ENCODE measurements at regions not wholly inside any gene's neighbourhood (a gene's known extent, or its start where the extent isn't known, plus 50 kb on each side); places are given as distances from the start of the nearest gene placed in this dataset.

DNA sequence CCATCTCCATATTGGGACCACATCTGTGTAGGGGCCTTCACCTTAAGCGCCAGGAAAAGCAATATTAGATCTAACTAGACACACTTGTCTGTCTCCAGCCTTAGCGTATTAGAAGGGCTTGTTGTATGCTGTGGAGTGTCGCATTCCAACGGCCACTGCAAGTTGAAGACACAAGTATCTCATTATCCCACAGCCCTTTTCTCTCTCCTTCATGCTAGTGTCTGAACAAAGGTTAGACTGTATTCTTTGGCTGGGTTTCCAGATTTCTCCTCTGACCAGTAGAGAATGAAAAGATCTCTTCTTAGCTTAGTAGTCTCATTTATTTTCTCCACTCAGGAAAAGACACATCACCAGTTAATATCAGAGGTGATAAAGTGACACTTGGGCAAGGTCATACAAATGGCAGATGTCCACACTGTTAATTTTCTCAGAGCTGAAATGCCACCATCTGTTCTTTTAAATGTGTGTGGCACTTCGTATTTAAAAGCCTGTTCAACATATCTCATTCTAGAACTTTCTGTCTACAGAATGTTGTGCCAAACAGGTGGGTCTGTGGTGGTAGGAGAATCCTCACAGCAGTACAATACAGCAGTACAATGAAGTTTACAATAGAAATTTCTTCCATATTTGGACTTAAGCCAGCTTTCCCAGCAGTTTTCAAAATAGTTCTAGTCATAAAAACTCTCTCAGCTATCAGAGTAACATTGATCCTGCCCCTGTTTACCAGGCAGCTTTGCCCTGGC is 94.0 kb upstream of the ITGA6 start:
- DNase-seq: no peak

DNA sequence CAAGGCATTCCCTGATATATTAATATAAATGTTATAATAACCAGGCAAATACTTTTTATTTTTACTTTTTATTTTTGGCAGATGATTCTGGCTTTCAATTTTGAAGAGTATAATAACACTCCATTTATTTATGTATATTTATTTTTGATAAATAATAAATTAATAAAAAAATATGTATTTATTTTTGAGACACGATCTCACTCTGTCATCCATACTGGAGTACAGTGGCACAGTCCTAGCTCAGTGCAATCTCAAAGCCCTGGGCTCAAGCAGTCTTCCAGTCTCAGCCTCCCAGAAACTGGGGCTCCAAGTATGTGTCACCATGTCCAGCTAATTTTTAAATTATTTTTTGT is 93.4 kb upstream of the ITGA6 start:
- no peak for DNase-seq

DNA sequence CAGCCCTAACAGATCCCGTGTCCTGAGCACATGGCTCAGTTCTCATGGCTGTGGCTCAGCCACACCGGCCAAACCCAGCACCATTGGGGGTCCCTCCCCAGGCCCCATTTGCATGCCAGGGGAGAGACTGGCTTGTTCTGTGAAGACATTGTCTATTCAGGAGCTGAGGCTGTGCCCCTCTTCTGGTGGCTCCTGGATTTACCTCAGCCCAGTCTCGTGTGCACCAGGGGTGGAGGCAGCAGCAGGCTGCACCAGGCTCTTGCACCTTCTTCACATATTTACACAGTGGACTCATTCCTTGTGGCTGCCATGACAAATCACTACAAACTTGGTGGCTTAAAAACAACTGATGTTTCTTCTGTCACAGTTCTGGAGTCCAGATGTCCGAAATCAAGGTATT is 92.4 kb upstream of the ITGA6 start:
- DNase-seq: no peak

DNA sequence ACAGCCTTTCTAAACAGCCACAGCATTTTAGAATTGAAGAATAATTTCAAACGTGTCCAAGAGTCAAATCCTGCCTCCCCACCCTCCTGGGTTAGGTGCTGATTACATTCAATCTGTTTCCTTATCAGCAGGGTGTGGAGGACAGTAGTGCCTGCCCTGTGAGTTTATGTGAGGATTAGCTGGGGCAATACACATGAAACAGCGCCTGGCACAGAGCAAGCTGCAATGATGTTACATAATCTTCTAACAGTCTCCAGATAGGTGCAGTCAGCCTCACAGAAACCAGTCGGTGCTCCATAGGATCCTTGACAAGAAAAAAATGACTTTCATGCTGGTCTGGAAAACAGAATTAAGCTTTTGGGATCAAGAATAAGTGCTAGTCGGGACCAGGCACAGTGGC is 91.7 kb upstream of the ITGA6 start:
- no peak for DNase-seq

DNA sequence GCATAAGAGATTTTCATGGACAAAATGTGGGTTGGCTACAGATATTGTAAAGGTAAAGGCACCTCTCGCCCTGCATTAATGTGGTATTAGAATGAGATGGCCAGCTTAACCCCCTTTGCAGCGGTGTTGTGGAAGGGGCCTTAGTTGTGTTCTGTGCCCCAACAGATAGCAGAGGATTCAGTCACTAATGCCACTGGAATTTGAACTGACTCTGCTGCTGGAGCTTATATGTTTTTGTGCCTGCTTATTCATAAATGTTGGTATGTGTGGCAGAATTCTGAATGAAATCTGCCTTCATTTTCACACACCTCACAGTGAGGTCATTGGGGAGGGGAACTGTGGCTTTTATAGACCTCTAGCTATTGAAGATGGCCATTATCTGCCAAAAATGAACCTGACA is 90.7 kb upstream of the ITGA6 start:
- no peak for DNase-seq

DNA sequence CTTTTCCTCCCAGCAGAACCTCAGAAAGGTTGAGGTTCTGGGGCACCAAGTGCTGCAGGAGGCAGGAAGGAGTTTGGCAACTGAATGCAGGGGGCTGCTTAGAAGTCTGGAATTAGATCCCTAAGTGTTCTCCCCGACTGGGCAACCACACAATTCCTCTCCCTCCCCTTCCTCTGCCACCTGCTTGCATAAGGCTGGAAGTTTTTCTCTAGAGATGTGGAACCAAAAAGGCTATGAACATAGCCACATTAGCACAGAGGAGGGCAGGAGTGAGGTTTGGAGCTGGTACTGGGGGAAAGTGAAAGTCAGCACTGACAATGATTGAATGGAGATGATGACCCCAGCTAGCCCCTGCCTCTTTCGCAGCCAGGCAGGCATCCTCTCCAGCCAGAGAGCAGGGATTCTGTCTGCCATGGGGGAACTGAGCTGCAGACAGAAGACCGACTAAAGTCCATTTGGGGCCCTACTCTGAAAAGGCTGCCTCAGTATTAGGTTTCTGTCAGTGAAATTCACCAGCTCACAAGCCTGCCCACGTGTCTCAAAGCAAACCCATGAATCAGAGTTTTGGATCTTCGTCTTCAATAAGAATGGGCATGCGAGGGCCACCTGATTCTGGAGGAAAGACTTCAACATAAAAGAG is 87.9 kb upstream of the ITGA6 start:
- no peak for DNase-seq

DNA sequence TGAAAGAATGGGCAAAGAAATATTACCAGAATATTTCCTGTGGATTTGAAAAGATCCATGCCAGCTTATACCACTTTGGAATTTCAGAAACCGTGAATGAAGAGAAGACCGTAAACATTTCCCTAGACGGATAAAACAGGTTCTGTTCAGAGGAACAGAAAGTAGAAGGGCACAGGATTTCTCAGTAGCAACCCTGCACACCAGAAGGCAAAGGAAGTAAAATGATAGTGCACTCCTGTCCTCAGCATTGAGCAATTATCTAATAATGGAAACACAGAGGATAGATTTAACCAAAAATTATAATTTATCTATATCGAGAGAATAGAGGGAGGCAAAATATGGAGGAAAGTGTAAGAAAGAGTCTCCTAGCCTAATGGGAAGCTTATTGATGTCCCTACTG is 87.0 kb upstream of the ITGA6 start:
- DNase-seq: no peak

DNA sequence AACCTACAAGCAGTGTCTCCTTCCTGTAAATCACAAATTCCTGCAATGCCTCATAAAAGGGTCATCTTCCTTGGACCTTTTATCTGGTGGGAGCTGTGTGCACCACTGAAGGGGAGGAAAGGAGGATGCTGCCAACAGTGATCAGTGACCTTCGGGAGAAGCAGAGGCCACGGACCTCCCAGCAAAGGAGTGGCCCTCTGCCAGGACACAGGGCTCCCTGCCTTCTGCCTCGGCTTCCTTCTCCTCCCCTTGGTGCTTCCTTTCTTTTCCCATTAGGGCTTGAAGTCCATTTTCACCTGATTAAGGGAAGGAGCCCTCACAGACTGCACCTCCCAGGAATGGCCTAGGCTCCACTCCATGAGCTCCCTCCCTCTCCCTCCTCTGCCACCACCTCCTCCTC is 85.3 kb upstream of the ITGA6 start:
- DNase-seq: no peak

DNA sequence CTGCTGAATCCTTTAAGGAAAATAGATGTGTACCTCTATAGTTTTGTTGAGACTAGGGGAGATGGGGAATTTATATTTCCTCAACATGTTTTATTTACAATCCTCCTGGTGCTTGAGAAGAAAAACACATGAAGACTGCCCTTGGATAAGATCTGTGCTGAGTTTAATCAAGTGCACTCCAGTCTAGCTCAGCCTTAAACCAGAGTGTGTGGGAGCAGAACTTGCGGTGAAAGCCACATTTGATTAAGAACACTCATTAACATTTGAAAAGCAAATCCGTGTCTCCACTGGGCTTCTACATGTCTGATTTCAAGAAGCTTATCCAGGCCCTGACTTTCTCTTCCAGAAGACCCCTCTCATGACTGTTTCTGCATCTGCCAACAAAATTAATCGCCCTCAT is 84.8 kb upstream of the ITGA6 start:
- DNase-seq: no peak

DNA sequence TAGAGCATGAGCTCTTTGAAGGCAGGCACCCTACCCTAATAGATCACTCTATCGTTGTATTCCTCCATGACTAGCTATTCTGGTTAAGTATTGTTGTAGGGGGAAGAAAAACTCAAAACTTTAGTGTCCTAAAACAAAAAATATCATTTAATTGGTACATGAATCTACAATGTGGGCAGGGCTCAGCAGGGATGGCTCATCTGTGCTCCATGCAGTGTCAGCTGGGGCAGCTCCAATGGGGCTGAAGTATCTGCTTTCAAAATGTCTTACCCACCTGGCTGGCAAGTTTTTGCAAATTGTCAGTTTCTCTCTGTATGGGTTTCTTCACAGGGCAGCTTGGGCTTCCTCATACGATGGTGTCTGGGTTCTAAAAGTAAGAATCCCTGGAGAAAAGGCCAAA is 83.2 kb upstream of the ITGA6 start:
- DNase-seq: no peak

DNA sequence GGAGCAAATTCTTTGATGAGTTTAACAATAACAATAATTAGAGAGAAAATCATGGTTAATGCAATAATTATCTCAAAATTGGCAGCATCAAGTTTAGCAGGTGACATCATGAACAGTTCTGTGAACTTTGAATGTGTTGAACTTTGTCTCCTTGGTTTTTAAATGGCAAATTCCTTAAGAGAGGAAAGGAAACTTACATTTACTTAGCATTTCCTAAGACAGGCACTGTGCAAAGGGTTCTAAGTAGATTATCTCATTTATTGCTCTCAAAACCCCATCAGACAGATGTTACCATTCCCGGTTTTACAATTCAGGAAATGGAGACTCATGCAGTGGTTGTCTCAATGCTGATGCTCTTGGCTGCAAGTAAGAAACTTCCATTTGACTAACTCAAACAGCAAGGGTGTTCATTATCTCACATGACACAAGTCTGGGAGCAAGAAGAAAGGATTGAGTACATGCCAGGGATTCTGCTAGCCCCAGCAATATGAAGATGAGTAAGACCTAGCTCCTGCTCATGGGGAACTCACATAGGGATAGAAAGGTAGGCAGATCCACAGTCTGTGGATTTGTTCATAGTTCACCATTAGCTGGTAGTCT is 81.3 kb upstream of the ITGA6 start:
- no peak for DNase-seq

DNA sequence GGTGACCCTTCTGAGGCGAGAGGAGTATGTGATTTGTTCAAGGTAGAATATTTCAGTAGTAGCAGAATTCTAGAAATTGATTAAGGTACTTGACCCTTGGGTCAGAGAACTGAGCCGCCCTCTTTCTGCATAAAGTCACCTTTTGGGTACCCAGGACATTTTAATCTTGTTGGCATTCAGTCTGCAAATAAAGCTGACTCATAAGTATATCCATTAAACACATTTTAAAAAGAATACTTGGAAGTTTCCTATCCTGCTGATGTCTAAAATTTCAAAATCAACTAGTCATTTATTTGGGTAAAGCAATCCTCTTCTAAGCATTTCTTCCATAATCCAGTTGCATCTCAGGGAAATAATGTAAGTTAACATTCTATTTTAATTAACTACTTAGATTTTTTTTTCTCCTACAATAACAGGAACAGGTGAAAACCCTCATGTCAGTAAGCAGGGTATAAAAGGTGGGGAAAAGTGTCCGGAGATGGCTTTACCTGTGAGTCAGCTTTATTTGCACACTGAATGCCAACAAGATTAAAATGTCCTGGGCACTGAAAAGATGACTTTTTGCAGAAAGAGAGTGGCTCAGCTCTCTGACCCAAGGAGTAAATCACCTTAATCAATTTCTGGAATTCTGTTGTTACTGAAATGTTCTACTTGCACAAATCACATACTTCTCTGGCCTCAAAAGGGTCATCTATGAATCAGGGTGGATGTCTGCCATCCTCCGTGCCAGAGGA is 78.7 kb upstream of the ITGA6 start:
- no peak for DNase-seq

DNA sequence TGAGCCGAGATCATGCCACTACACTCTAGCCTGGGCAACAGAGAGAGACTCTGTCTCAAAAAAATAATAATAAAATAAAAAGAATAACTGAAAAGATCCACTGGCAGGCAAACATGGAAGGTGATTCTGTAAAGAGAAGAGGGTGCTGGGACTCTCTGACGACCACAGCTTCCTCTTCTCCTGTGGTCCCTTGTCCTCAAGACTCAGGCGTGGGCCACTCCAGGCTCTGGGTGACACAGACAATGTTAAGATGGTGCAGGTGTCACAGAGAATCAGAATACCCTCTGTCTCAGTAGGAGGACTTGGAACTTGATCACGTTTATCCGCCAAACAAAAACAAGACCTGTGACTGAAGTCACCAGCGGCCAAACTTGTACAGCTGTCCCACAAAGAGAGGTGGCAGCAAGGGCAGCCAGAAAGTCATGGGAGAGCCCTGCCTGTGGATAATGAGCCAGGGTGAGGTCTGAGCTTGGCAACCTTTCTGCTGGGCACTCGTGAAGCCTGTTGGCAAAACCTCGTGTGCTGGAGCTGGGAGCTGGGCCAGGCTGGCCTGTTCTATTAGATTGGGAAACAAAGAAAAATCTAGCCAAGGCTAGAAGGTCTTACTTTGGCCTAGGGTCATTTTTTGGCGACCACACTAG is 76.4 kb upstream of the ITGA6 start:
- DNase-seq: no peak

DNA sequence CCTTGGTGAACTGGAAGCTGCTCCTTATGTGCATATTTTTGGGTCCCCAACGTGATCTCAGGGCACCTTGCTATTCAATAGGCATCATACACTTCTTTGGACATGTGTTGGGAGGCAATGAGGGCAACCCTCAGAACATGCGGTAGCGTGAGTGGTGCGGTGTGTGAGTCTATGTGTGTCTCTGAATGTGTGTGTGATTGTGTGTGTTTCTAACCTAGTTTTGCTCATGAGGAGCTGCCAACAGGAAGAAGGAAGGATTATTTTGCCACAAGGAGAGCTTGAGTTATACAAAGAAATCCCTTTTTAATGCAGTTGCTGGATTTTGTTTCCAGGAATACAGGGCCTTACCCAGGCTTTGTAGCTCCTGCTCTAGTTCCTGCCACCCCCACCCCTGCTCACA is 75.8 kb upstream of the ITGA6 start:
- no peak for DNase-seq

DNA sequence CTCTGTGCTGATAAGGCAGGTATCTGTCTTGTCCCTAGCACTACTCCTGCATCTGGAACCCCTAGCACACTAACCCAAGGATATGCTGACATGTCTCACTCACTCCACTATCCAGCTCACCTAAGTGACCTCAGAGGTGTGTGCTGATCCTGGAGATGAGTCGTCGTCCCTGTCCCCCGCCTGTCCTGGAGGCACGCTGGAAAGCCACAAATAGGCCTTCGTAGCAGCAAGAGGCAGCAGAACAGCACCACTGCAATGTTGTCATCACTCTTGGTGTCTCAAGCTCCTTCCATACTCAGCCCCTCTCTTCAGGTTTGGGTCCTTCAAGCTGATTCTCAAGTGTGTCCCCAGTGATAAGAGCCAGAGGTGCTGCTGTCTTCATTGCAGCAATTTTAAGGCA is 73.0 kb upstream of the ITGA6 start:
- DNase-seq: no peak

DNA sequence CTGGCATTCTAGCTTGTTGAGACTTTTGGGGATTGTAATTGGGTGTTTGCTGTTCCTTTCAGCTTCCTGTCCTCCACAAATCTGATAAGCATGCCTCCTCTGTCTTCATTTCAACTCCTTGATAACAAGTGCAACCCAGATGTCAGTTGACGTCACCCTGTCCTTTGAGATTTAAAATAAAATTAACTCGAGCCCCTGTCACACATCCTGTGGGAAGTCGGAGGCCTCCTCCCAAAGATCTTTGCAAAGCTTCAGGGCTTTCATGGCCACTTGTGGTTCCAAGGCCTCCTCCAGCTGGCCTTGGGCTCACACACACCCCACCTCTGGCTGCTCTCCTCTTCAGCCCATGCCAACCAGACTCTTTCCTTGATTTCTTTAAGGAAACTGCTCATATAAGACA is 69.9 kb upstream of the ITGA6 start:
- DNase-seq: no peak

DNA sequence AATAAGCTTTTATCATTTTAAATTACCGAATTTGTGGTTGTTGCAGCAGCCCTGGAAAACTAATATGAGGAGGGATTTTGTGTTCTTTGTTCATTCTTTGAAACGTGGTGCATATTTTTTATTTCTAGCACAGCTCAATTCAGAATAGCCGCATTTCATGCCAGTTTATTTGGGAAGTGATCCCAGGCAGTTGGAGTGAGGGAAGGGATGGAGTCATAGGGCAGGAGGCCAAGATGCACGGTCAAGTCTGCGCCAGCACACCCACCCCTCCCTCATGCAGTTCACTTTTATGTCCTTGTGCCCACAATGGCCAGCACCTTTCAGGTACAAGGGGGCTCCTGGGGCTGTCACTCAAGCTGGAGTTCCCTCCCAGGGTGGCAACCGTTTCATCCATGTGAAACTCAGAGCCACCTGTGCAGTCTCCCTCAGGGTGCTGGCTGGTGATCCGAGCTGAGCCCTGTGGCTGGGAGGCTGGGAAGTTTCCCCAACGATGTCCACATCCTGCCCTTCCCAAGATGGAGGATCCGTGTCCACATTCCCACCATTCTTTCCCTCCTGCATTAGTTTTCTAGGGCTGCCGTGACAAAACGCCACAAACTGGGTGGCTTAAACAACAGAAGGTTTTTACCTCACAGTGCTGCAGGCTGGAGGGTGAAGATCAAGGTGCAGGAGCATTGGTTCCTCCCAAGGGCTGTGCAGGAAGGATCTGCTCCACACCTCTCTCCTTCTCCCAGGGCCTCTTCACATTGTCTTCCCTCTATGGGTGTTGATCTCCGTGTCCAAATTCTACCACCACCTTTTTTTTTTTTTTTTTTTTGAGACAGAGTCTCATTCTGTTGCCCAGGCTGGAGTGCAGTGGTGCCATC is 68.5 kb upstream of the ITGA6 start:
- no peak for DNase-seq

DNA sequence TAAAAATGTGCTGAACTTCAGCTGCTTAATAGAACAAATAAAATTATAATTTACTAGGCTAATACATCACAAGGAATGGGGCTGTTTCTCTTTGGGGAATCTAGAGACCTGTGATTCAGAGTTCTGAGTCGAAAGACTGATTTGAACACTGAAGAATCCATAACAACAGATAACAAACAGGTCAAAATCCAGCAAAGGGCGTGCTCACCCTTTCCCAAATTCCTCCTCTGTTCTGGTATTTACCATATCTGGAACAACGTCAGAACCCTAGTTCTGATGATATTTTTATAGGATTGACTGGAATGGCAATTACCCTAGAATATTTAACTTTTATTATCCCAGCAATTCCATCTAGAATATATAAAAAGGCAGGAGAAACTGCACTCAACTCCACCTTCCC is 66.0 kb upstream of the ITGA6 start:
- DNase-seq: no peak

DNA sequence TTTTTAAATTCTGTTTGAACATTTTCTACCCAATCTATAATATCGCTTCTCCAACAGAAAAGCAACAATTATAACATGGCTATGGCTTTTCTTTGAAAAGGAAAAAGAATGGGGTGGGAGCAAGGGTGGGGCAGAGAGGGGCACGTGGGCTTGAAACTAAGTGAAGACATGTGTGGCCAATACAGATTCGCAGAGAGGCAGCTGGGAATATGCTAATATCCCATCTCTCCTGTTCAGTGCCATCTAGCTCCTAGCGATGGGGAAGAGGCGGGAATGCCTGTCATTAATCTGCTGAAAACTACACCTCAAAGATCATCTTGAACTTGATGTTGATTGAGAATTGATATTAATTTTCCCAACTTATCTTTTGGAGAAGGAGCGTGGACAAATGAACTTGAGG is 65.5 kb upstream of the ITGA6 start:
- DNase-seq: no peak

DNA sequence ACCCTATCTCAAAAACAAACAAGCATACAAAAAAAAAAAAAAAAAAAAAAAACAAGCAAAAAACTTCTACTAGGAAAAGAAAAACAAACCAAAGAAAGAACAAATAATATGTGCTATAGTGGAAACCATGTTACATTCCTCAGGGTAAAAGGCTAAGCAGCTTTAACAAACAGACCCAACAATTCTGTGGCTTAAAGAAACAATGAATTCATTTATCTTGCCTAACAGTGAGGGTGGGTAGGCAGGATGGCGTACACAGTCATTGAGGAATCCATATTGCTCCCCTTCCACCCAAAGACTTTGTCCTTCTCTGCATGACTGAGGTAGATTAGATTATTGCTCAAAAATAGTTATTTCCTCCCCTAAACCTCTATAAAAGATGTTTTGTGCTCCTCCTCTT is 63.1 kb upstream of the ITGA6 start:
- DNase-seq: no peak

DNA sequence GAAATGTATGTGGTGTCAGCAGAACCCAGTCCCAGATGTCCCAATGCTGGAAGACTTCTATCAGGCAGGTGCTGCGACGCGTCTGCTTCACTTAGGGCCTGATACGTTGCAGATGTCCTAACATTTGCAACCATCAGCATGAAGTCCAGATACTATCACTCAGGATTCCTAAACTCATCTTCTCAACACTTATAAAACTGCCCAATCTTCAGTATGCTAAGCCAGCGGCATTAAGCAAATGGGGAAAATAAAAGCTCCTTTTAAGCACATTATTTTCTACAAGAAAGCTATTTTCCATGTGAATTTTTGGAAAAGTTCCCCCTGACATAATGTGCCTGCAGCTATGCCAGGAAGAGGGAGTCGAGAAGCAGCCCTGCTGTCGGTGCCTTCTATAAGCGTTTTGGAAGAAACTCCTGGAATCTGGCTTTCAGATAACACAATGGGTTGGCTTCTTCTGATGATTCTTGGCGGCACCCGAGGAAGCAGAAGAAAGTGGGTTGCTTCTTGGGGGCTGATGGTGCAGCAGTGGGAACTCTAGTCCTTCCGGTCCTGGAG is 60.7 kb upstream of the ITGA6 start:
- DNase-seq: no peak

DNA sequence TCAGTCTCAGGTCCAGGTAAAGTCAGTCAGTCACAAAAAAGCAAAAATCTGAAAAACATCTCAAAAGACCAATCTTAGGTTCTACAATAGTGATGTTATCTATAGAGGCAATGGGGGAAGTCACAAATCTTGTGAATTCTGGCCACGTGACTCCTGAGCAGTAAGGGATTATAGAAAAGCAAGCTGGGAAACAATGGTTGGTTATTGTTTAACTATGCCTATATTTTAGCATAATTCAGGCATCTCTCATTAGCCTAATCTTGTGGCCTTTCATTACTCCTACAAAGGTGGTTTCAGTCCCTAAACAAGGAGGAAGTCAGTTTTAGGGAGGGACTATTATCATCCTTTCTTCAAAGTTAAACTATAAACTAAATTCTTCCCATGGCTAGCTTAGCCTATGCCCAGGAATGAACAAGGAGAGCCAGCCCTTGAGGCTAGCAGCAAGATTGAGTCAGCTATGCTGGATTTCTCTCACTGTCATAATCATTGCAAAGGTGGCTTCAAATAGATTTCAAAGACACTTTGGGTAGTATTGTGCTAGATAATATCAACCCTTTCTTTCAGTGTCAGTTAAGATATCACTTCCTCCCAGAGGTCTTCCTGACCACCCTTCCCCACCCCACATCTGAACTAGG is 56.4 kb upstream of the ITGA6 start:
- no peak for DNase-seq
